GM11168 (cell line): ENCODE measurements at regions not wholly inside any gene's neighbourhood (a gene's known extent, or its start where the extent isn't known, plus 50 kb on each side); places are given as distances from the start of the nearest gene placed in this dataset.
"Not testable (repeated sequence)": the region's sequence is repeated elsewhere in the genome, so short reads cannot be mapped to it uniquely, and the experiment has no call there.

ENCODE experiments used
- in situ Hi-C: fragments of 300-500 bp; cut with MboI; formaldehyde crosslinking; loops from one replicate; pipeline ENCODE4 v1.12.0; 2022; ENCODE audit warnings: low sequenced_read_pairs; ENCODE audit not compliant: unreplicated experiment

GRCh38 chr19:29062475-29063435, 150.2 kb downstream of the UQCRFS1 start:
- in situ Hi-C loops = no loop called here

- in situ Hi-C loops = no loop called here
These were observed 152.1 kb downstream of the UQCRFS1 start for GRCh38 chr19:29060813-29061364.

- in situ Hi-C loops = no loop called here
These were observed 156.4 kb downstream of the UQCRFS1 start for GRCh38 chr19:29056535-29056934.

GRCh38 chr19:29054886-29055675, 157.9 kb downstream of the UQCRFS1 start:
- in situ Hi-C loops = no loop called here

- in situ Hi-C loops = no loop called here
These were observed 164.1 kb downstream of the UQCRFS1 start for GRCh38 chr19:29048873-29049272.

- in situ Hi-C loops = no loop called here
These were observed 167.2 kb downstream of the UQCRFS1 start for GRCh38 chr19:29045679-29046254.

GRCh38 chr19:29044037-29044436, 168.9 kb downstream of the UQCRFS1 start:
- in situ Hi-C loops = no loop called here

- in situ Hi-C loops = no loop called here
These were observed 170.5 kb downstream of the UQCRFS1 start for GRCh38 chr19:29042450-29042849.

- in situ Hi-C loops = no loop called here
These were observed 172.0 kb downstream of the UQCRFS1 start for GRCh38 chr19:29040951-29041350.

- in situ Hi-C loops = no loop called here
These were observed 172.7 kb downstream of the UQCRFS1 start for GRCh38 chr19:29040292-29040691.

- in situ Hi-C loops = not testable (repeated sequence)
These were observed 173.9 kb downstream of the UQCRFS1 start for GRCh38 chr19:29039036-29039435.

- in situ Hi-C loops = no loop called here
These were observed 181.7 kb downstream of the UQCRFS1 start for GRCh38 chr19:29031216-29031615.

GRCh38 chr19:29029268-29029958, 183.5 kb downstream of the UQCRFS1 start:
- in situ Hi-C loops = no loop called here

- in situ Hi-C loops = no loop called here
These were observed 190.4 kb downstream of the UQCRFS1 start for GRCh38 chr19:29022599-29022998.

- in situ Hi-C loops = no loop called here
These were observed 190.8 kb downstream of the UQCRFS1 start for GRCh38 chr19:29022165-29022564.

GRCh38 chr19:29021232-29021916, 191.6 kb downstream of the UQCRFS1 start:
- in situ Hi-C loops = no loop called here

GRCh38 chr19:29019403-29019802, 193.5 kb downstream of the UQCRFS1 start:
- in situ Hi-C loops = no loop called here

- in situ Hi-C loops = no loop called here
These were observed 194.4 kb downstream of the UQCRFS1 start for GRCh38 chr19:29018542-29018941.

GRCh38 chr19:29017788-29018187, 195.2 kb downstream of the UQCRFS1 start:
- in situ Hi-C loops = no loop called here
